ENCODE measurements at regions not wholly inside any gene's neighbourhood (a gene's known extent, or its start where the extent isn't known, plus 50 kb on each side); places are given as distances from the start of the nearest gene placed in this dataset.

- peaks cover 9% of the 10 kb centered on the region for H3K4me1 ChIP-seq
- ATAC-seq (no peak), DNase-seq (no peak)
- H3K27ac ChIP-seq = no peak overlapping the region
- no peaks in the 10 kb centered on the region for H3K27me3 ChIP-seq
- no peaks in the 10 kb centered on the region for H3K36me3 ChIP-seq
- no peaks in the 10 kb centered on the region for H3K9me3 ChIP-seq
- no peak for TF ChIP-seq CTCF (IDR thresholded peaks at IDR 0.05)
- H3K4me3 ChIP-seq = no peak overlapping the region
- intact Hi-C loops (cut with DNase I) = no loop called here
Measured at GRCh38 chr2:145060876-145061275, 541.0 kb upstream of the ZEB2 start.

GRCh38 chr2:145059914-145060313 is 540.0 kb upstream of the ZEB2 start:
- no peaks in the 10 kb centered on the region for H3K36me3 ChIP-seq
- no peak overlapping the region for H3K4me3 ChIP-seq
- no peaks in the 10 kb centered on the region for H3K27me3 ChIP-seq
- H3K4me1 ChIP-seq = no peaks in the 10 kb centered on the region
- no peak for ATAC-seq
- TF ChIP-seq CTCF (IDR thresholded peaks at IDR 0.05) = no peak
- intact Hi-C loops (cut with DNase I) = no loop called here
- H3K9me3 ChIP-seq = no peaks in the 10 kb centered on the region
- H3K27ac ChIP-seq = no peak overlapping the region
- DNase-seq = no peak

GRCh38 chr2:145059343-145059742 is 539.4 kb upstream of the ZEB2 start:
- Histone ChIP-seq H3K9me3 (no peaks in the 10 kb centered on the region), H3K4me1 (no peaks in the 10 kb centered on the region), H3K4me3 (no peak overlapping the region), H3K27me3 (no peaks in the 10 kb centered on the region), H3K27ac (no peak overlapping the region), H3K36me3 (no peaks in the 10 kb centered on the region)
- DNase-seq = no peak
- ATAC-seq = no peak
- no peak for TF ChIP-seq CTCF (IDR thresholded peaks at IDR 0.05)
- intact Hi-C loops (cut with DNase I) = no loop called here

- H3K4me3 ChIP-seq = no peak overlapping the region
- no peaks in the 10 kb centered on the region for H3K27me3 ChIP-seq
- DNase-seq (no peak), ATAC-seq (no peak)
- H3K27ac ChIP-seq = no peak overlapping the region
- H3K9me3 ChIP-seq = no peaks in the 10 kb centered on the region
- intact Hi-C loops (cut with DNase I) = no loop called here
- H3K4me1 ChIP-seq = no peaks in the 10 kb centered on the region
- H3K36me3 ChIP-seq = no peaks in the 10 kb centered on the region
- no peak for TF ChIP-seq CTCF (IDR thresholded peaks at IDR 0.05)
Measured at GRCh38 chr2:145058457-145058856, 538.5 kb upstream of the ZEB2 start.

GRCh38 chr2:145055651-145056050 is 535.7 kb upstream of the ZEB2 start:
- ATAC-seq (no peak), DNase-seq (no peak)
- Histone ChIP-seq H3K4me1 (no peaks in the 10 kb centered on the region), H3K27me3 (no peaks in the 10 kb centered on the region), H3K27ac (no peak overlapping the region), H3K36me3 (no peaks in the 10 kb centered on the region), H3K4me3 (no peak overlapping the region), H3K9me3 (no peaks in the 10 kb centered on the region)
- no peak for TF ChIP-seq CTCF (IDR thresholded peaks at IDR 0.05)
- intact Hi-C loops (cut with DNase I) = no loop called here

GRCh38 chr2:145050134-145050533 is 530.2 kb upstream of the ZEB2 start:
- no peak for DNase-seq
- H3K36me3 ChIP-seq = no peaks in the 10 kb centered on the region
- no peak overlapping the region for H3K4me3 ChIP-seq
- H3K27ac ChIP-seq = no peak overlapping the region
- no peak for ATAC-seq
- no peak for TF ChIP-seq CTCF (IDR thresholded peaks at IDR 0.05)
- H3K4me1 ChIP-seq = no peaks in the 10 kb centered on the region
- intact Hi-C loops (cut with DNase I) = no loop called here
- no peaks in the 10 kb centered on the region for H3K27me3 ChIP-seq
- H3K9me3 ChIP-seq = no peaks in the 10 kb centered on the region
